H1 (cell line): ENCODE measurements at regions not wholly inside any gene's neighbourhood (a gene's known extent, or its start where the extent isn't known, plus 50 kb on each side); places are given as distances from the start of the nearest gene placed in this dataset.

Source experiments
- EGR1 ChIP-seq: IDR thresholded peaks from 2 replicates; pipeline ENCODE4 v1.6.1; 2011; ENCODE audit warnings: low read depth, low read length, borderline replicate concordance
- FOSL1 ChIP-seq: IDR thresholded peaks from 2 replicates; pipeline ENCODE4 v1.6.1; 2011; ENCODE audit warnings: mild to moderate bottlenecking, low read depth, low read length, moderate library complexity; ENCODE audit not compliant: insufficient read depth
- GTF2F1 ChIP-seq: IDR thresholded peaks from 2 replicates; pipeline ENCODE4 v1.6.1; 2012; ENCODE audit warnings: low read depth, low read length, improper control_type of control experiment, borderline replicate concordance
- MAX ChIP-seq: IDR thresholded peaks from 2 replicates; pipeline ENCODE4 v1.6.1; 2012; ENCODE audit warnings: inconsistent platforms
- SUZ12 ChIP-seq: fragments of 200-600 bp; sonication (generic); IDR thresholded peaks from 2 replicates; pipeline ENCODE4 v1.6.1; 2012; ENCODE audit warnings: mild to moderate bottlenecking, inconsistent platforms, low read length, moderate library complexity, mixed read lengths

DNA sequence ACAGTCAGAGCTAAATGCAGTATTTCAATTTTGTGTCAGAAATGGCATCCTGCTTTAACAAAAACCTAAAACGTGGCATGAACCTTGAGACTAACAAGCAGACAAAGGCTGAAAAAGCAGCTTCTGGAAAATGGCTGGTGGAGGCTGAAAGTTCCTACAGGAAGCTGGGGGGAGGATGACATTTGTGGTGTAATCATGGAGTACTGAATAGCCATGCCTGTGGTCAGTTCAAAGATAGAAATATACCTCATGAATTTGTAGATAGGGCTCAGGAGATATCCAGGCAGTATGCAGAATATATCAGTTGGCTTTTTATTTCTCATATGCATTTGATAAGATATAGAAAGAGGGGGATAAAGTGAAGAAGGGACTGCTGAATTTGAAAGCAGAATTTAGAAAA is 181.7 kb downstream of the UQCRFS1 start:
- no peak for TF ChIP-seq EGR1
- no peak for TF ChIP-seq SUZ12
- no peak for TF ChIP-seq MAX
- TF ChIP-seq GTF2F1: no peak
- TF ChIP-seq FOSL1: no peak
